Heart left ventricle (tissue), 13 donors: ENCODE measurements at regions not wholly inside any gene's neighbourhood (a gene's known extent, or its start where the extent isn't known, plus 50 kb on each side); places are given as distances from the start of the nearest gene placed in this dataset.

Source experiments
- POLR2A ChIP-seq, 2 donors: fragments of 450-650 bp; IDR thresholded peaks; one replicate each; pipeline ENCODE4 v1.6.1; 2017; ENCODE audit warnings: antibody characterized with exemption in 2 of 2, mild to moderate bottlenecking in 2 of 2, moderate library complexity in 2 of 2
- TF ChIP-seq, protein P1 (sequence below), 12 donors: fragments of 200-600 bp; sonication (generic) in 4 of 12; IDR thresholded peaks; one replicate each; pipeline versions ENCODE4 v1.5.0 to v1.8.0; 2018 to 2022; ENCODE audit warnings: antibody characterized with exemption in 12 of 12, mild to moderate bottlenecking in 5 of 12
- donor health status: ischemic (EF 13 %, LVEDD 7.1; RV severe dilation, severe dysfunction).
- donor health status: DM: no; HTN: yes; CAD: no.
- donor health status: DM: no; HTN: no; CAD: no.
- donor health status: ischemic (EF 25% LVEDD 6.9; RV normal size, moderate dysfunction).
- donor health status: ischemic (EF 25% LVEDD 5.7; RV mildly dilated, moderate dysfunction).
- donor health status: ischemic (EF 35%, LVEDD 5.7; RV mildly dilated, moderate dysfunction).
- donor health status: nonischemic (EF 11% LVEDD 7.7; RV severe dilation, severe dysfunction).
- donor health status: DM: yes; HTN: yes; CAD: no.
- donor health status: PGD.
- donor health status: ischemic (EF 29% LVEDD 5.4; RV normal size, mild dysfunction).
- donor health status: nonischemic (EF 23%, LVEDD 6.1; RV moderate dilation, normal function).

GRCh38 chr1:80799457-80799856, 1001.3 kb upstream of the ADGRL2 start:
- TF ChIP-seq, protein P1, sequence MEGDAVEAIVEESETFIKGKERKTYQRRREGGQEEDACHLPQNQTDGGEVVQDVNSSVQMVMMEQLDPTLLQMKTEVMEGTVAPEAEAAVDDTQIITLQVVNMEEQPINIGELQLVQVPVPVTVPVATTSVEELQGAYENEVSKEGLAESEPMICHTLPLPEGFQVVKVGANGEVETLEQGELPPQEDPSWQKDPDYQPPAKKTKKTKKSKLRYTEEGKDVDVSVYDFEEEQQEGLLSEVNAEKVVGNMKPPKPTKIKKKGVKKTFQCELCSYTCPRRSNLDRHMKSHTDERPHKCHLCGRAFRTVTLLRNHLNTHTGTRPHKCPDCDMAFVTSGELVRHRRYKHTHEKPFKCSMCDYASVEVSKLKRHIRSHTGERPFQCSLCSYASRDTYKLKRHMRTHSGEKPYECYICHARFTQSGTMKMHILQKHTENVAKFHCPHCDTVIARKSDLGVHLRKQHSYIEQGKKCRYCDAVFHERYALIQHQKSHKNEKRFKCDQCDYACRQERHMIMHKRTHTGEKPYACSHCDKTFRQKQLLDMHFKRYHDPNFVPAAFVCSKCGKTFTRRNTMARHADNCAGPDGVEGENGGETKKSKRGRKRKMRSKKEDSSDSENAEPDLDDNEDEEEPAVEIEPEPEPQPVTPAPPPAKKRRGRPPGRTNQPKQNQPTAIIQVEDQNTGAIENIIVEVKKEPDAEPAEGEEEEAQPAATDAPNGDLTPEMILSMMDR (IDR thresholded peaks at IDR 0.05) = no peak
- TF ChIP-seq POLR2A (IDR thresholded peaks at IDR 0.05) = no peak
